GM20000 (cell line): ENCODE measurements at regions not wholly inside any gene's neighbourhood (a gene's known extent, or its start where the extent isn't known, plus 50 kb on each side); places are given as distances from the start of the nearest gene placed in this dataset.

Source experiments
- DNase-seq: peaks from one replicate; pipeline ENCODE4 v3.0.0; 2012; ENCODE audit warnings: low spot score
- TF ChIP-seq, protein P1 (sequence below): IDR thresholded peaks from 2 replicates; pipeline ENCODE4 v1.5.1; 2012; ENCODE audit warnings: mild to moderate bottlenecking, control low read depth; ENCODE audit errors: extremely low read depth, missing control alignments

- TF ChIP-seq, protein P1, sequence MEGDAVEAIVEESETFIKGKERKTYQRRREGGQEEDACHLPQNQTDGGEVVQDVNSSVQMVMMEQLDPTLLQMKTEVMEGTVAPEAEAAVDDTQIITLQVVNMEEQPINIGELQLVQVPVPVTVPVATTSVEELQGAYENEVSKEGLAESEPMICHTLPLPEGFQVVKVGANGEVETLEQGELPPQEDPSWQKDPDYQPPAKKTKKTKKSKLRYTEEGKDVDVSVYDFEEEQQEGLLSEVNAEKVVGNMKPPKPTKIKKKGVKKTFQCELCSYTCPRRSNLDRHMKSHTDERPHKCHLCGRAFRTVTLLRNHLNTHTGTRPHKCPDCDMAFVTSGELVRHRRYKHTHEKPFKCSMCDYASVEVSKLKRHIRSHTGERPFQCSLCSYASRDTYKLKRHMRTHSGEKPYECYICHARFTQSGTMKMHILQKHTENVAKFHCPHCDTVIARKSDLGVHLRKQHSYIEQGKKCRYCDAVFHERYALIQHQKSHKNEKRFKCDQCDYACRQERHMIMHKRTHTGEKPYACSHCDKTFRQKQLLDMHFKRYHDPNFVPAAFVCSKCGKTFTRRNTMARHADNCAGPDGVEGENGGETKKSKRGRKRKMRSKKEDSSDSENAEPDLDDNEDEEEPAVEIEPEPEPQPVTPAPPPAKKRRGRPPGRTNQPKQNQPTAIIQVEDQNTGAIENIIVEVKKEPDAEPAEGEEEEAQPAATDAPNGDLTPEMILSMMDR = no peak
- DNase-seq = no peak
These were observed 964.9 kb upstream of the NR2F2 start for GRCh38 chr15:95365511-95366107.

DNA sequence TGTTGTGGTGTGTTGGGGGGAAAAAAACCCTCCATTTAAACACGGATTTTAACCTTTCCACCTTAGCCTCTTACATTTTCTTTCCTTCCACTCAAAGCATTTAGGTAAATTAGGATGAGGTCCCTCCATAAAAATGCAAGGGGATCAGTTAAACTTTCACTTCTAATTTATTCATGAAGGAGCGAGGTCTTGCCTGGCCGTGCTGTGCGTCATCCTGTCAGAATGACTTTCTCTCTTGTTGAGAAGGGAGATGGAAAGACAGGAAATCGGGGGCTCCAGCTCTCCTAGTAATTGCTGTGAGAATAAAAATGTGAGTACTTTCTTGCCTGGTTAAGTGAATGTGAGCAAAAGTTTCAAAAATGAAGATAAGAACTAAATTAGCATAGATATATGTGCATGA is 962.3 kb upstream of the NR2F2 start:
- no peak for DNase-seq
- TF ChIP-seq, protein P1 = no peak

DNA sequence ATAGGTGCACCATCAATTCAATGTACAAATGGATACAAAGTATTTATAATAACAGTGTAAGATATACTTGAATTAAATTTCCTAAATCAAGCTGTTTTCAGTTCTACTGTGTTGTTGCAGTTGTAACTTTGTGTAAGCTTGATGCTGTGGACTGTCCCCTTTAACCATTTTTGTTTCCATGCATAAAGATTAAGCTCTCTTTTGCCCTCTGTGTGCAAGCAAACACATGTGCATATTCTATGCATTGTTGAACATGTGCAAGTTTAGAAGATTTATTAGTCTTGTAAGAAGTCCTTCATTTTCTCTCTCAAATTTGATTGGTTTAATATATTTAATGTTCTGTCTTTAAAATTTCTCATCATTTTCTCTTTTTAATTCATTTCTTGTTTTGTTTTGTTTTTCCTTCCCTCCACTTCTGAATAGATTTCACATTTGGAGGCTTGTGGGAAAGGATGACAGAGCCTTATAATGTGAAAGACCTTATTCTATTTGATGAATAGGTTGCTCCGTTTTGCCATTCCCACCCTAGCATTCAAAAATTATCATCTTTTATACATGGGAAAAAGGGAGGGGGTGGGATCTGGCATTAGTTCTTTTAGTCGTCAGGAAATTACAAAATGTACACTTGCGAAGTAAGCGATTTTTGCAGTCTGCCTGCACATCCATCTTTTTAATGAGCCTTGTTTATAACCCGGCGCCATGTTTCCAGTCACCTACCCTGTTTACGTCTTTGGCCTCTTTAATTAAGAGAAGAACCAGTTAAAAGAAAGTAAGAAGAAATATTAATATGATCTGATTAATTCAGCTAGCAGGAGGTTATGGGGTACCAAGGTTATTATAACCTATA is 961.5 kb upstream of the NR2F2 start:
- no peak for DNase-seq
- TF ChIP-seq, protein P1 = no peak

- no peak for DNase-seq
- TF ChIP-seq, protein P1 = no peak
These were observed 960.2 kb upstream of the NR2F2 start for GRCh38 chr15:95370291-95370690.

DNA sequence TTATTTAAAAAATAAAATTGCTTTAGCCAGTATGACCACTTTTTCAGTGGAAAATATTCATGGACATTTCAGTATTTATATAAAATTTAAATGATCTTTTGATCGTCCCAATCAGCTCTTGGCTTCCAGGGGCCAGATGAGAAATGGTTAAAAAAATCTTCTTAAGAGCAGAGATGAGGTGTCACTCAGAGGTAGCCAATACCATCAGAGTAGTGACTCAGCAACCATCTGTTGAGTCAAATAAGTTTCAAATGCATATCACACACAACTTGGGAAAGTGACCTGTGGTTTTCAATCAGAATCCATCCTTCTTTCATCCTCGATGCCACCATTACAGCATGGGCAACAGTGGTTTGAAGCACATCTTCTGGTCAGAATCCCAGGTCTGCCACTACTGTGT is 958.8 kb upstream of the NR2F2 start:
- TF ChIP-seq, protein P1 = no peak
- DNase-seq = no peak

GRCh38 chr15:95375281-95375680 is 955.2 kb upstream of the NR2F2 start:
- DNase-seq = no peak
- TF ChIP-seq, protein P1 = no peak

DNA sequence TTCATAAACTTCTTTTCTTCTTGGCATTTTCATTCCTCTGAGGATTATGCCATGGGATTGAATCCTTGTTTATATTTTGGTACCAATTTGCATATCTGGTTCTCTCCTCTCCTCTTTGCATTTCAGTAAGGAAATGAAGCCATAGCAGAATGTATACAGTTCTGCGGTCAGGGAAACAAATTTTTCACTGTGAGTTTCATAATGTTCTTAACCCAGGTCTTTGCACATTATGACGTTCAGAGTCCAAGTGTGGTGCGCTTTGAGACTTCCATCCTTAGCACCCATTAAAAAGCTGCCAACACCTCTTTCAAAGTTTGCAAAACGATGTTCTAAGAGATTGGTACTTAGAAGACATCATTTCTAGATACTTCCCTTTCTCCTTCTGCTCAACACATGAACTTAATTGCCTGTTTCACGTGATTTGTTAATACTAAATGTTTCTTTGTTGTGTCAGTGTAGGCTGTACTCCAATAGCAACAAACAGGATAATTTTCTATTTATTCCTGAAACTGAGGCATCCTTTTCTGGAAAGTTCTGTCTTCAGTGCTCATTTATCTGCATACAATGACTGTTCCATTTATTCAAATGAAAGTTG is 953.1 kb upstream of the NR2F2 start:
- no peak for DNase-seq
- TF ChIP-seq, protein P1 = no peak
